GM23338 (cell line): ENCODE measurements at regions not wholly inside any gene's neighbourhood (a gene's known extent, or its start where the extent isn't known, plus 50 kb on each side); places are given as distances from the start of the nearest gene placed in this dataset.

Experiments used
- ATAC-seq: fragments of 200-7000 bp; cut with Tn5 transposase; 3 replicates; pipeline ENCODE4 v1.9.1; 2020
- DNase-seq: peaks from one replicate; pipeline ENCODE4 v3.0.0-alpha.2; 2015; ENCODE audit warnings: low spot score
- H2AFZ ChIP-seq: fragments of 200-600 bp; sonication (generic); 2 replicates; pipeline ENCODE4 v1.8.0; 2016; ENCODE audit warnings: antibody characterized with exemption, mild to moderate bottlenecking, moderate library complexity
- H3F3A ChIP-seq: fragments of 200-600 bp; sonication (generic); replicated peaks from 2 replicates; pipeline ENCODE4 v1.8.0; 2017; ENCODE audit warnings: antibody characterized with exemption, mixed run types, low read depth
- H3K27ac ChIP-seq: fragments of 200-600 bp; sonication (generic); 2 replicates; pipeline ENCODE4 v1.6.1; 2016; ENCODE audit warnings: low read depth
- H3K27me3 ChIP-seq: fragments of 200-600 bp; sonication (generic); 2 replicates; pipeline ENCODE4 v1.8.0; 2016; ENCODE audit warnings: mild to moderate bottlenecking, mixed run types, moderate library complexity; ENCODE audit not compliant: insufficient read depth
- H3K36me3 ChIP-seq: fragments of 200-600 bp; sonication (generic); 2 replicates; pipeline ENCODE4 v1.8.0; 2016; ENCODE audit warnings: mild to moderate bottlenecking; ENCODE audit not compliant: insufficient read depth
- H3K4me1 ChIP-seq: fragments of 200-600 bp; sonication (generic); 2 replicates; pipeline ENCODE4 v1.8.0; 2016; ENCODE audit warnings: mild to moderate bottlenecking, moderate library complexity; ENCODE audit not compliant: insufficient read depth
- H3K4me2 ChIP-seq: fragments of 200-600 bp; sonication (generic); 2 replicates; pipeline ENCODE4 v1.7.1; 2017; ENCODE audit warnings: mixed run types
- H3K4me3 ChIP-seq: fragments of 200-600 bp; sonication (generic); 2 replicates; pipeline ENCODE4 v1.6.1; 2016; ENCODE audit warnings: mixed run types
- H3K79me2 ChIP-seq: fragments of 200-600 bp; sonication (generic); replicated peaks from 2 replicates; pipeline ENCODE4 v1.8.0; 2017; ENCODE audit warnings: mild to moderate bottlenecking; ENCODE audit not compliant: insufficient read depth
- H3K9me2 ChIP-seq: fragments of 200-600 bp; sonication (generic); 2 replicates; pipeline ENCODE4 v1.8.0; 2017; ENCODE audit not compliant: insufficient read depth
- H4K20me1 ChIP-seq: fragments of 200-600 bp; sonication (generic); replicated peaks from 2 replicates; pipeline ENCODE4 v1.8.0; 2017; ENCODE audit warnings: mild to moderate bottlenecking; ENCODE audit not compliant: insufficient read depth
- H3K27ac Mint-ChIP-seq: 2 replicates; pipeline ENCODE4 v1.8.0; 2020; ENCODE audit warnings: inconsistent platforms, mild to moderate bottlenecking, moderate library complexity, mixed read lengths
- H3K27me3 Mint-ChIP-seq: 3 replicates; pipeline ENCODE4 v1.8.0; 2022; ENCODE audit warnings: low read depth, mild to moderate bottlenecking, moderate library complexity, mixed read lengths, inconsistent platforms; ENCODE audit not compliant: insufficient read depth, poor library complexity
- H3K36me3 Mint-ChIP-seq: 3 replicates; pipeline ENCODE4 v1.8.0; 2021; ENCODE audit warnings: low read depth, mild to moderate bottlenecking, inconsistent platforms, moderate library complexity, mixed read lengths
- H3K4me1 Mint-ChIP-seq: 3 replicates; pipeline ENCODE4 v1.8.0; 2020; ENCODE audit warnings: mild to moderate bottlenecking, inconsistent platforms, mixed read lengths
- H3K4me3 Mint-ChIP-seq: 3 replicates; pipeline ENCODE4 v1.8.0; 2021; ENCODE audit warnings: moderate library complexity, mild to moderate bottlenecking, inconsistent platforms, mixed read lengths
- H3K9me3 Mint-ChIP-seq: 3 replicates; pipeline ENCODE4 v1.8.0; 2020; ENCODE audit warnings: moderate library complexity, mild to moderate bottlenecking, inconsistent platforms, mixed read lengths
- CREB1 ChIP-seq: fragments of 250-450 bp; sonication (Bioruptor Pico); IDR thresholded peaks from 2 replicates; pipeline ENCODE4 v1.5.0; 2020; ENCODE audit warnings: low read depth, mild to moderate bottlenecking, moderate library complexity
- CTCF ChIP-seq, 2 experiments: fragments of 200-600 bp in 1 of 2; sonication (generic) in 1 of 2; conservative IDR thresholded peaks; 2 replicates each; pipeline versions ENCODE4 v1.5.1 to v1.6.1; 2016 to 2017; ENCODE audit warnings: antibody characterized with exemption in 2 of 2, low read depth in 2 of 2, mild to moderate bottlenecking in 2 of 2, moderate library complexity in 1 of 2
- ETS1 ChIP-seq: IDR thresholded peaks from 2 replicates; pipeline ENCODE4 v1.6.1; 2016; ENCODE audit warnings: antibody characterized with exemption
- EZH2 ChIP-seq: fragments of 200-600 bp; sonication (generic); IDR thresholded peaks from one replicate; pipeline ENCODE4 v1.8.0; 2017; ENCODE audit warnings: antibody characterized with exemption, mild to moderate bottlenecking, low read depth; ENCODE audit not compliant: unreplicated experiment
- EZH2phosphoT487 ChIP-seq: fragments of 200-600 bp; sonication (generic); IDR thresholded peaks from one replicate; pipeline ENCODE4 v1.8.1; 2018; ENCODE audit warnings: antibody characterized with exemption; ENCODE audit not compliant: unreplicated experiment
- JUNB ChIP-seq: IDR thresholded peaks from one replicate; pipeline ENCODE4 v1.6.1; 2016; ENCODE audit warnings: antibody characterized with exemption; ENCODE audit not compliant: unreplicated experiment
- NANOG ChIP-seq: IDR thresholded peaks from 2 replicates; pipeline ENCODE4 v1.6.1; 2016; ENCODE audit warnings: antibody characterized with exemption, borderline replicate concordance
- POLR2AphosphoS5 ChIP-seq: IDR thresholded peaks from 2 replicates; pipeline ENCODE4 v1.6.1; 2016; ENCODE audit warnings: antibody characterized with exemption, low read depth
- REST ChIP-seq: IDR thresholded peaks from one replicate; pipeline ENCODE4 v1.6.1; 2018; ENCODE audit warnings: antibody characterized with exemption; ENCODE audit not compliant: unreplicated experiment
- STAT1 ChIP-seq: IDR thresholded peaks from one replicate; pipeline ENCODE4 v1.6.1; 2016; ENCODE audit warnings: antibody characterized with exemption; ENCODE audit not compliant: unreplicated experiment
- ZNF114 ChIP-seq: fragments of 250-450 bp; sonication (Bioruptor Pico); IDR thresholded peaks from 2 replicates; pipeline ENCODE4 v1.5.0; 2020; ENCODE audit warnings: mild to moderate bottlenecking, moderate library complexity
- ZNF331 ChIP-seq: fragments of 250-450 bp; sonication (Bioruptor Pico); IDR thresholded peaks from 2 replicates; pipeline ENCODE4 v1.5.0; 2020; ENCODE audit warnings: low read depth, mild to moderate bottlenecking, moderate library complexity
- ZNF462 ChIP-seq: fragments of 250-450 bp; sonication (Bioruptor Pico); IDR thresholded peaks from 2 replicates; pipeline ENCODE4 v1.5.0; 2020; ENCODE audit warnings: mild to moderate bottlenecking, moderate library complexity

GRCh38 chr6:76217606-76218005 is 145.1 kb upstream of the IMPG1 start:
- Histone ChIP-seq H3K36me3 (no peaks in the 10 kb centered on the region), H2AFZ (no peak overlapping the region), H3K27ac (no peak overlapping the region), H3K4me1 (no peaks in the 10 kb centered on the region), H3K4me2 (no peak overlapping the region), H3K79me2 (no peaks in the 10 kb centered on the region), H3K4me3 (no peak overlapping the region), H4K20me1 (no peaks in the 10 kb centered on the region), H3K9me2 (no peaks in the 10 kb centered on the region), H3K27me3 (no peaks in the 10 kb centered on the region), H3F3A (no peaks in the 10 kb centered on the region)
- no peak overlapping the region for H3K27ac Mint-ChIP-seq
- H3K4me1 Mint-ChIP-seq = no peaks in the 10 kb centered on the region
- peaks cover 2% of the 10 kb centered on the region for H3K27me3 Mint-ChIP-seq
- no peaks in the 10 kb centered on the region; the same call in 1 of the 3 replicates for H3K9me3 Mint-ChIP-seq
- no peak for TF ChIP-seq POLR2AphosphoS5
- TF ChIP-seq ZNF331 = no peak
- TF ChIP-seq CTCF (conservative IDR thresholded peaks at IDR 0.05; ENCODE audit: low read depth in 2 of 2) = no peak
- TF ChIP-seq REST = no peak
- no peak for TF ChIP-seq NANOG
- TF ChIP-seq ZNF114 (CRISPR knock-in tag) = no peak
- no peak for TF ChIP-seq EZH2
- TF ChIP-seq ETS1 = no peak
- TF ChIP-seq JUNB = no peak
- TF ChIP-seq STAT1 = no peak
- no peak for TF ChIP-seq EZH2phosphoT487
- TF ChIP-seq CREB1 (CRISPR knock-in tag) = no peak
- no peak for TF ChIP-seq ZNF462
- ATAC-seq (no peak), DNase-seq (no peak)
- no peak overlapping the region for H3K4me3 Mint-ChIP-seq
- no peaks in the 10 kb centered on the region for H3K36me3 Mint-ChIP-seq
